ENCODE measurements at regions not wholly inside any gene's neighbourhood (a gene's known extent, or its start where the extent isn't known, plus 50 kb on each side); places are given as distances from the start of the nearest gene placed in this dataset.

- no peak overlapping the region for H3K4me3 ChIP-seq (ENCODE audit: low read depth, low read length)
- no peak for TF ChIP-seq CTCF (IDR thresholded peaks at IDR 0.05; ENCODE audit: low read depth, low read length)
Measured at GRCh38 chr1:200240656-200241055, 169.2 kb downstream of the ZNF281 start.

- H3K4me3 ChIP-seq (ENCODE audit: low read depth, low read length) = no peak overlapping the region
- TF ChIP-seq CTCF (IDR thresholded peaks at IDR 0.05; ENCODE audit: low read depth, low read length) = no peak
Measured at GRCh38 chr1:200238311-200238710, 171.5 kb downstream of the ZNF281 start.

- no peak for TF ChIP-seq CTCF (IDR thresholded peaks at IDR 0.05; ENCODE audit: low read depth, low read length)
- no peak overlapping the region for H3K4me3 ChIP-seq (ENCODE audit: low read depth, low read length)
Measured at GRCh38 chr1:200237066-200237465, 172.8 kb downstream of the ZNF281 start.

GRCh38 chr1:200234938-200235337, 174.9 kb downstream of the ZNF281 start:
- H3K4me3 ChIP-seq (ENCODE audit: low read depth, low read length) = no peak overlapping the region
- no peak for TF ChIP-seq CTCF (IDR thresholded peaks at IDR 0.05; ENCODE audit: low read depth, low read length)

- no peak overlapping the region for H3K4me3 ChIP-seq (ENCODE audit: low read depth, low read length)
- TF ChIP-seq CTCF (IDR thresholded peaks at IDR 0.05; ENCODE audit: low read depth, low read length) = no peak
Measured at GRCh38 chr1:200233393-200233792, 176.4 kb downstream of the ZNF281 start.

GRCh38 chr1:200231787-200232231, 178.0 kb downstream of the ZNF281 start:
- no peak for TF ChIP-seq CTCF (IDR thresholded peaks at IDR 0.05; ENCODE audit: low read depth, low read length)
- H3K4me3 ChIP-seq (ENCODE audit: low read depth, low read length) = no peak overlapping the region

GRCh38 chr1:200230671-200231070, 179.2 kb downstream of the ZNF281 start:
- TF ChIP-seq CTCF (IDR thresholded peaks at IDR 0.05; ENCODE audit: low read depth, low read length) = no peak
- H3K4me3 ChIP-seq (ENCODE audit: low read depth, low read length) = no peak overlapping the region

Measured in WI38 (cell line).